Anterior cingulate cortex (tissue), 58 donors: ENCODE measurements at regions not wholly inside any gene's neighbourhood (a gene's known extent, or its start where the extent isn't known, plus 50 kb on each side); places are given as distances from the start of the nearest gene placed in this dataset.

Experiments
- DNase-seq, 58 donors: peaks; one replicate each; lab custom pipeline; 2025; lab: John Stamatoyannopoulos, UW

GRCh38 chr5:42321785-42322184 is 101.5 kb upstream of the GHR start:
- no peak for DNase-seq

- no peak for DNase-seq
Observed at GRCh38 chr5:42337143-42337542, 86.1 kb upstream of the GHR start.

GRCh38 chr5:42337607-42338006 is 85.6 kb upstream of the GHR start:
- DNase-seq: no peak

- DNase-seq: no peak
Observed at GRCh38 chr5:42338136-42338535, 85.1 kb upstream of the GHR start.

- no peak for DNase-seq
Observed at GRCh38 chr5:42349163-42349562, 74.1 kb upstream of the GHR start.

- no peak for DNase-seq
Observed at GRCh38 chr5:42351956-42352355, 71.3 kb upstream of the GHR start.

GRCh38 chr5:42360056-42360455 is 63.2 kb upstream of the GHR start:
- DNase-seq: no peak

GRCh38 chr5:42360616-42361314 is 62.5 kb upstream of the GHR start:
- no peak for DNase-seq

- no peak for DNase-seq
Observed at GRCh38 chr5:42361315-42361688, 61.9 kb upstream of the GHR start.

GRCh38 chr5:42366051-42366450 is 57.2 kb upstream of the GHR start:
- DNase-seq: no peak
